Parathyroid adenoma (tissue), 2 donors: ENCODE measurements at regions not wholly inside any gene's neighbourhood (a gene's known extent, or its start where the extent isn't known, plus 50 kb on each side); places are given as distances from the start of the nearest gene placed in this dataset.

Experiments
- H2AFZ ChIP-seq: fragments of 300-600 bp; sonication (generic); one replicate; pipeline ENCODE4 v1.7.0; 2017; ENCODE audit warnings: antibody characterized with exemption, mild to moderate bottlenecking
- H3K27ac ChIP-seq: fragments of 300-600 bp; sonication (generic); one replicate; pipeline ENCODE4 v1.7.0; 2017
- H3K27me3 ChIP-seq: fragments of 300-600 bp; sonication (generic); one replicate; pipeline ENCODE4 v1.7.0; 2017; ENCODE audit warnings: low read length; ENCODE audit not compliant: control insufficient read depth, insufficient read depth
- H3K36me3 ChIP-seq: fragments of 300-600 bp; sonication (generic); one replicate; pipeline ENCODE4 v1.7.0; 2017; ENCODE audit warnings: low read length; ENCODE audit not compliant: control insufficient read depth, insufficient read depth
- H3K4me1 ChIP-seq: fragments of 300-600 bp; sonication (generic); one replicate; pipeline ENCODE4 v1.7.0; 2017; ENCODE audit warnings: control low read depth
- H3K4me2 ChIP-seq: fragments of 300-600 bp; sonication (generic); one replicate; pipeline ENCODE4 v1.7.0; 2017; ENCODE audit warnings: low read length
- H3K4me3 ChIP-seq: fragments of 300-600 bp; sonication (generic); one replicate; pipeline ENCODE4 v1.7.0; 2017; ENCODE audit warnings: low read depth, low read length
- H3K79me2 ChIP-seq: fragments of 300-600 bp; sonication (generic); one replicate; pipeline ENCODE4 v1.7.0; 2017; ENCODE audit warnings: control low read depth
- H3K9ac ChIP-seq: fragments of 300-600 bp; sonication (generic); one replicate; pipeline ENCODE4 v1.7.0; 2017; ENCODE audit warnings: mild to moderate bottlenecking
- H3K9me3 ChIP-seq: fragments of 300-600 bp; sonication (generic); one replicate; pipeline ENCODE4 v1.7.0; 2017; ENCODE audit warnings: low read length; ENCODE audit not compliant: control insufficient read depth
- CTCF ChIP-seq: fragments of 300-600 bp; sonication (generic); IDR thresholded peaks from one replicate; pipeline ENCODE4 v1.7.0; 2017; ENCODE audit warnings: antibody characterized with exemption, mild to moderate bottlenecking
- donor health status: primary hyperparathyroidism.

GRCh38 chr6:43939281-43940070 lies 169.5 kb downstream of the VEGFA start:
- Histone ChIP-seq H3K4me3 (no peak overlapping the region), H3K9ac (no peak overlapping the region), H3K36me3 (no peaks in the 10 kb centered on the region), H3K4me2 (no peak overlapping the region), H3K4me1 (peaks cover 3% of the 10 kb centered on the region), H3K79me2 (no peaks in the 10 kb centered on the region), H3K9me3 (no peaks in the 10 kb centered on the region), H3K27me3 (no peaks in the 10 kb centered on the region), H3K27ac (no peak overlapping the region), H2AFZ (no peak overlapping the region)
- no peak for TF ChIP-seq CTCF

- no peak for TF ChIP-seq CTCF
- Histone ChIP-seq H3K4me1 (peaks cover 3% of the 10 kb centered on the region), H3K9ac (no peak overlapping the region)
Measured at GRCh38 chr6:43938178-43939105, 168.4 kb downstream of the VEGFA start.

GRCh38 chr6:43937236-43938177 lies 167.5 kb downstream of the VEGFA start:
- Histone ChIP-seq H3K27ac (no peak overlapping the region), H3K79me2 (no peaks in the 10 kb centered on the region), H3K9ac (no peak overlapping the region)

More at GRCh38 chr6:43938178-43939105, 168.4 kb downstream of the VEGFA start:
- Histone ChIP-seq H2AFZ (no peak overlapping the region), H3K27ac (no peak overlapping the region), H3K79me2 (no peaks in the 10 kb centered on the region), H3K27me3 (no peaks in the 10 kb centered on the region), H3K4me2 (no peak overlapping the region), H3K36me3 (no peaks in the 10 kb centered on the region), H3K4me3 (no peak overlapping the region), H3K9me3 (no peaks in the 10 kb centered on the region)

GRCh38 chr6:43936476-43936875 lies 166.5 kb downstream of the VEGFA start:
- Histone ChIP-seq H3K27me3 (no peaks in the 10 kb centered on the region), H3K9ac (no peak overlapping the region), H3K27ac (no peak overlapping the region), H3K4me3 (no peak overlapping the region), H3K79me2 (no peaks in the 10 kb centered on the region), H3K36me3 (no peaks in the 10 kb centered on the region), H3K4me1 (peaks cover 3% of the 10 kb centered on the region), H3K4me2 (no peak overlapping the region), H3K9me3 (no peaks in the 10 kb centered on the region), H2AFZ (no peak overlapping the region)
- no peak for TF ChIP-seq CTCF

More at GRCh38 chr6:43937236-43938177, 167.5 kb downstream of the VEGFA start:
- H3K9me3 ChIP-seq = no peaks in the 10 kb centered on the region
- no peaks in the 10 kb centered on the region for H3K27me3 ChIP-seq
- H3K4me3 ChIP-seq = no peak overlapping the region
- H2AFZ ChIP-seq = no peak overlapping the region
- no peaks in the 10 kb centered on the region for H3K36me3 ChIP-seq
- no peak overlapping the region for H3K4me2 ChIP-seq
- TF ChIP-seq CTCF = no peak
- H3K4me1 ChIP-seq = peaks cover 3% of the 10 kb centered on the region
